ENCODE measurements at regions not wholly inside any gene's neighbourhood (a gene's known extent, or its start where the extent isn't known, plus 50 kb on each side); places are given as distances from the start of the nearest gene placed in this dataset.
A peak's percentile ranks its signal among the peaks of the same experiment; 100 is the strongest.
"Not testable (repeated sequence)": the region's sequence is repeated elsewhere in the genome, so short reads cannot be mapped to it uniquely, and the experiment has no call there.

DNA sequence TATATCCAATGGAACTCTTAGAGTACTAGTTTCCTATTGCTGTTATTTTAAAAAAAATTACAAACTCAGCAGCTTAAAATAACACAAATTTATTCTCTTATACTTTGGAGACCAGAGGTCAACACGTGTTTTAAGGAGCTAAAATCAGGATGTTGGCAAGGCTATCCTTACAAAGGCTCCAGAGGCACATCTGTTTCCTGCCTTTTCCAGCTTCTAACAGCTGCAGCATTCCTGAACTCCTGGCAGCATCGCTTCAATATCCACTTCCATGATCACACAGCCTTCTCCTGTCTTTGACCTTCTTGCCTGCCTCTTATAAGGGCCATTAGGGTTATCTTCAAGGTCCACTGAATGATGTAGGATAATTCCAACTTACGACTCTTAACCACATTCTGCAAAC is 92.2 kb upstream of the CCNG1 start:
- no peaks in the 10 kb centered on the region for H3K9me3 Mint-ChIP-seq
- DNase-seq (ENCODE audit: low read depth, low spot score): no peak
- no peaks in the 10 kb centered on the region for H3K36me3 Mint-ChIP-seq (ENCODE audit: low read depth)
- no peaks in the 10 kb centered on the region for H3K4me1 Mint-ChIP-seq
- H3K4me3 Mint-ChIP-seq: no peak overlapping the region
- H3K27me3 Mint-ChIP-seq (ENCODE audit: low read depth): peaks cover 2% of the 10 kb centered on the region
- H3K27ac Mint-ChIP-seq (ENCODE audit: unreplicated experiment): no peak overlapping the region
- TF ChIP-seq, protein P1, sequence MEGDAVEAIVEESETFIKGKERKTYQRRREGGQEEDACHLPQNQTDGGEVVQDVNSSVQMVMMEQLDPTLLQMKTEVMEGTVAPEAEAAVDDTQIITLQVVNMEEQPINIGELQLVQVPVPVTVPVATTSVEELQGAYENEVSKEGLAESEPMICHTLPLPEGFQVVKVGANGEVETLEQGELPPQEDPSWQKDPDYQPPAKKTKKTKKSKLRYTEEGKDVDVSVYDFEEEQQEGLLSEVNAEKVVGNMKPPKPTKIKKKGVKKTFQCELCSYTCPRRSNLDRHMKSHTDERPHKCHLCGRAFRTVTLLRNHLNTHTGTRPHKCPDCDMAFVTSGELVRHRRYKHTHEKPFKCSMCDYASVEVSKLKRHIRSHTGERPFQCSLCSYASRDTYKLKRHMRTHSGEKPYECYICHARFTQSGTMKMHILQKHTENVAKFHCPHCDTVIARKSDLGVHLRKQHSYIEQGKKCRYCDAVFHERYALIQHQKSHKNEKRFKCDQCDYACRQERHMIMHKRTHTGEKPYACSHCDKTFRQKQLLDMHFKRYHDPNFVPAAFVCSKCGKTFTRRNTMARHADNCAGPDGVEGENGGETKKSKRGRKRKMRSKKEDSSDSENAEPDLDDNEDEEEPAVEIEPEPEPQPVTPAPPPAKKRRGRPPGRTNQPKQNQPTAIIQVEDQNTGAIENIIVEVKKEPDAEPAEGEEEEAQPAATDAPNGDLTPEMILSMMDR (conservative IDR thresholded peaks at IDR 0.05): no peak

DNA sequence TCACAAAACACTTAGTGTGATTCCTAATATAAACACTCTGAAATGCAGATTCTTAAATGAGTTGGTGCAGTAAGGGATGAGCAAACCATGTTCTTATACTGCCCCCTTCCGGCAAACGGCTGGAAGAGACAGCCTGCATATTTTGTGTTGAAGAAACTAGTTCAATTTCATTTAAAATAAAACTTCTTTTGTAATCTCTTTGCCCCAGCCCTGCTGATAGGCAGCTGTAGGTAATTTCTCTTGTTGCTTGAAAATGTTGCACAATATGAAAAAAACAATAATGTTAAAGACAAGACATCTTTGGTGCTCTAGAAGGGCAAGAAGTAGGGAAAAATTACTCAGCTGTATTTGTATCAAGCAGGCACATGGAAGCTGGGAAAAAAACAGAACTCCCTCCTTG is 89.7 kb upstream of the CCNG1 start:
- no peaks in the 10 kb centered on the region for H3K9me3 Mint-ChIP-seq
- no peaks in the 10 kb centered on the region for H3K36me3 Mint-ChIP-seq (ENCODE audit: low read depth)
- TF ChIP-seq, protein P1 (conservative IDR thresholded peaks at IDR 0.05): peak; percentile 96
- H3K4me3 Mint-ChIP-seq: no peak overlapping the region
- no peaks in the 10 kb centered on the region for H3K4me1 Mint-ChIP-seq
- H3K27ac Mint-ChIP-seq (ENCODE audit: unreplicated experiment): no peak overlapping the region
- H3K27me3 Mint-ChIP-seq (ENCODE audit: low read depth): peaks cover 2% of the 10 kb centered on the region
- peak; percentile 68 for DNase-seq (ENCODE audit: low read depth, low spot score)

DNA sequence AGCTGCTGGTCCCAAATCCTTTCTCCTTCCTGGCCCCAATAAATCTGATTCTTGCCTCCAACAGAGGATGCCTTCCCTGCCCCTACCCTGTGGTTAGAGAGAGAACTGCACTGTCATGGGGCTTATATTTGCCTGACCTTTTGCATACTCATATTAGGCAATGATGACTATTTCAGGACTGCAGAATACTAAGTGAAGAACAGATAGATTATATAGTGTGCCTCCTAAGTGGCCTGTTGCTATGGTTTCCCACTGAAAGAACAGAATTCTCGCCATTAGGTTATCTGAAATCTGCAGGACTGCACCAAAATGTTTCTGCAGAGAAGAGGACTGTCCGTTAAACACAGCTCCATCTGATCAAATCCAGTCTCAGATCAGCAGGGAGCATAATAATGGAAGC is 87.3 kb upstream of the CCNG1 start:
- Mint-ChIP-seq H3K27me3 (ENCODE audit: low read depth) (peaks cover 2% of the 10 kb centered on the region), H3K27ac (ENCODE audit: unreplicated experiment) (no peak overlapping the region), H3K4me1 (no peaks in the 10 kb centered on the region), H3K9me3 (no peaks in the 10 kb centered on the region), H3K4me3 (no peak overlapping the region), H3K36me3 (ENCODE audit: low read depth) (no peaks in the 10 kb centered on the region)
- TF ChIP-seq, protein P1 (conservative IDR thresholded peaks at IDR 0.05): peak; percentile 35
- no peak for DNase-seq (ENCODE audit: low read depth, low spot score)

DNA sequence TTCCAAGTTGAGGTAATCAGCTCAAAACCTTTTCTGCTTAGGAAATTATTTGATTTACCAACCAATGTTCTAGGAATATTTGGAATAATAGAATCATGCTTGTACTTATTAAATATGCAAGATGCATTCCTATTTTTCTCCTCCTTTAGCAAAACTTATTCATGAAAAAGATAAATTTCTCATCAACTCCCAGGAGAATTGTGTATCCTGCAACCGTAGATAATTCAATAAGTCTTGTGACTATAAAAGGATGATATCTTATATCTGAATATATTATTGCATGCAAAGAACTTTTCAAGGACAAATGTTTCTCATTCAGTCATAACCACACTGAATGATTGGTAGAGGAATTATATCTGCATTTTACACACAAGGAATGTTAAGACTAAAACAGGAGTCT is 84.9 kb upstream of the CCNG1 start:
- no peaks in the 10 kb centered on the region for H3K36me3 Mint-ChIP-seq (ENCODE audit: low read depth)
- no peak for DNase-seq (ENCODE audit: low read depth, low spot score)
- peaks cover 2% of the 10 kb centered on the region for H3K27me3 Mint-ChIP-seq (ENCODE audit: low read depth)
- TF ChIP-seq, protein P1 (conservative IDR thresholded peaks at IDR 0.05): no peak
- no peak overlapping the region for H3K4me3 Mint-ChIP-seq
- H3K27ac Mint-ChIP-seq (ENCODE audit: unreplicated experiment): no peak overlapping the region
- no peaks in the 10 kb centered on the region for H3K9me3 Mint-ChIP-seq
- no peaks in the 10 kb centered on the region for H3K4me1 Mint-ChIP-seq

DNA sequence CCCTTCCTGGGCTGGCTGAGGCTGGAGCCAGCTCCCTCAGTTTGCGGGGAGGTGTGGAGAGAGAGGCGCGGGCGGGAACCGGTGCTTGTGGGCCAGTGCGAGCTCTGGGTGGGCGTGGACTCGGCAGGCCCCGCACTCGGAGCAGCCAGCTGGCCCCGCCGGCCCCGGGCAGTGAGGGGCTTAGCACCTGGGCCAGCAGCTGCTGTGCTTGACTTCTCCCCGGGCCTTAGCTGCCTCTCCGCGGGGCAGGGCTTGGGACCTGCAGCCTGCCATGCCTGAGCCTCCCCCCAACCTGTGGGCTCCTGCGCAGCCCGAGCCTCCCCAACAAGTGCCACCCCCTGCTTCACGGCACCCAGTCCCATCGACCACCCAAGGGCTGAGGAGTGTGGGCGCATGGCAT is 81.6 kb upstream of the CCNG1 start:
- DNase-seq (ENCODE audit: low read depth, low spot score); H3K27ac Mint-ChIP-seq (ENCODE audit: unreplicated experiment); H3K27me3 Mint-ChIP-seq (ENCODE audit: low read depth); H3K4me3 Mint-ChIP-seq; H3K36me3 Mint-ChIP-seq (ENCODE audit: low read depth); H3K9me3 Mint-ChIP-seq; H3K4me1 Mint-ChIP-seq: not testable (repeated sequence)

DNA sequence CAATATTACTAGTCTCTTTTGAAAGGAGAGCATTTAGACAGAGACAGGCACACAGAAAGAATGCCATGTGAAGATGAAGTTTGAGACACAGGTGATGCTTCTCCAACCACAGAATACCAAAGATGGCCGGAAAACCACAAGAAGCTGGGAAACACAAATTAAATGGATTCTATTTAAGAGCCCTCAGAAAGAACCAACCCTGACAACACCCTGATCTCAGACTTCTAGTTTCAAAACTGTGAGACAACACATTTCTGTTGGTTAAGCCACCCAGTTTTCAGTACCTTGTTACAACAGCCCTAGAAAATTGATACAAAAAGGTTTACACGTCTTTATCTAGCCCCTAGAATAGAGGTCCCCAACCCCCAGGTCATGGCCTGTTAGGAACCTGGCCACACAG is 79.8 kb upstream of the CCNG1 start:
- H3K27ac Mint-ChIP-seq (ENCODE audit: unreplicated experiment): no peak overlapping the region
- no peaks in the 10 kb centered on the region for H3K4me1 Mint-ChIP-seq
- no peaks in the 10 kb centered on the region for H3K27me3 Mint-ChIP-seq (ENCODE audit: low read depth)
- TF ChIP-seq, protein P1 (conservative IDR thresholded peaks at IDR 0.05): no peak
- H3K9me3 Mint-ChIP-seq: no peaks in the 10 kb centered on the region
- H3K36me3 Mint-ChIP-seq (ENCODE audit: low read depth): no peaks in the 10 kb centered on the region
- no peak overlapping the region for H3K4me3 Mint-ChIP-seq
- no peak for DNase-seq (ENCODE audit: low read depth, low spot score)
